IPS-15b (cell line): ENCODE measurements at regions not wholly inside any gene's neighbourhood (a gene's known extent, or its start where the extent isn't known, plus 50 kb on each side); places are given as distances from the start of the nearest gene placed in this dataset.
"Not testable (repeated sequence)": the region's sequence is repeated elsewhere in the genome, so short reads cannot be mapped to it uniquely, and the experiment has no call there.

ENCODE experiments used
- H3K27me3 ChIP-seq: one replicate; pipeline ENCODE4 v1.6.1; 2013; ENCODE audit warnings: low read length; ENCODE audit not compliant: control insufficient read depth, insufficient read depth
- H3K36me3 ChIP-seq: one replicate; pipeline ENCODE4 v1.6.1; 2013; ENCODE audit warnings: low read length; ENCODE audit not compliant: control insufficient read depth, insufficient read depth
- H3K4me1 ChIP-seq: one replicate; pipeline ENCODE4 v1.6.1; 2013; ENCODE audit warnings: mild to moderate bottlenecking, low read length; ENCODE audit not compliant: control insufficient read depth, insufficient read depth
- H3K4me3 ChIP-seq: one replicate; pipeline ENCODE4 v1.5.1; 2013; ENCODE audit warnings: low read depth, low read length
- H3K9ac ChIP-seq: one replicate; pipeline ENCODE4 v1.6.1; 2013; ENCODE audit warnings: low read depth, mild to moderate bottlenecking, low read length
- H3K9me3 ChIP-seq: one replicate; pipeline ENCODE4 v1.6.1; 2013; ENCODE audit warnings: mild to moderate bottlenecking, low read length; ENCODE audit not compliant: control insufficient read depth, insufficient read depth

GRCh38 chr7:68088879-68089278 lies 1092.2 kb downstream of the TYW1 start:
- no peaks in the 10 kb centered on the region for H3K9me3 ChIP-seq
- no peak overlapping the region for H3K9ac ChIP-seq
- H3K27me3 ChIP-seq: no peaks in the 10 kb centered on the region
- no peaks in the 10 kb centered on the region for H3K36me3 ChIP-seq
- H3K4me3 ChIP-seq: no peak overlapping the region
- no peaks in the 10 kb centered on the region for H3K4me1 ChIP-seq

- not testable (repeated sequence) for H3K4me3 ChIP-seq, H3K36me3 ChIP-seq, H3K4me1 ChIP-seq, H3K9ac ChIP-seq, H3K9me3 ChIP-seq, H3K27me3 ChIP-seq
These were observed 1093.6 kb downstream of the TYW1 start for GRCh38 chr7:68090256-68090655.

GRCh38 chr7:68103319-68103718 lies 1106.7 kb downstream of the TYW1 start:
- no peak overlapping the region for H3K9ac ChIP-seq
- H3K4me1 ChIP-seq: no peaks in the 10 kb centered on the region
- H3K9me3 ChIP-seq: no peaks in the 10 kb centered on the region
- H3K36me3 ChIP-seq: no peaks in the 10 kb centered on the region
- no peak overlapping the region for H3K4me3 ChIP-seq
- H3K27me3 ChIP-seq: no peaks in the 10 kb centered on the region

GRCh38 chr7:68107261-68107660 lies 1110.6 kb downstream of the TYW1 start:
- H3K9me3 ChIP-seq: no peaks in the 10 kb centered on the region
- no peaks in the 10 kb centered on the region for H3K4me1 ChIP-seq
- H3K9ac ChIP-seq: no peak overlapping the region
- H3K36me3 ChIP-seq: no peaks in the 10 kb centered on the region
- H3K27me3 ChIP-seq: no peaks in the 10 kb centered on the region
- no peak overlapping the region for H3K4me3 ChIP-seq

- no peak overlapping the region for H3K9ac ChIP-seq
- H3K9me3 ChIP-seq: no peaks in the 10 kb centered on the region
- no peaks in the 10 kb centered on the region for H3K4me1 ChIP-seq
- no peaks in the 10 kb centered on the region for H3K27me3 ChIP-seq
- no peaks in the 10 kb centered on the region for H3K36me3 ChIP-seq
- no peak overlapping the region for H3K4me3 ChIP-seq
These were observed 1111.3 kb downstream of the TYW1 start for GRCh38 chr7:68107968-68108367.

GRCh38 chr7:68109299-68109698 lies 1112.7 kb downstream of the TYW1 start:
- H3K4me3 ChIP-seq: no peak overlapping the region
- no peaks in the 10 kb centered on the region for H3K4me1 ChIP-seq
- no peaks in the 10 kb centered on the region for H3K36me3 ChIP-seq
- H3K27me3 ChIP-seq: no peaks in the 10 kb centered on the region
- H3K9ac ChIP-seq: no peak overlapping the region
- H3K9me3 ChIP-seq: no peaks in the 10 kb centered on the region

- no peaks in the 10 kb centered on the region for H3K4me1 ChIP-seq
- no peak overlapping the region for H3K9ac ChIP-seq
- H3K36me3 ChIP-seq: no peaks in the 10 kb centered on the region
- no peak overlapping the region for H3K4me3 ChIP-seq
- H3K9me3 ChIP-seq: no peaks in the 10 kb centered on the region
- no peaks in the 10 kb centered on the region for H3K27me3 ChIP-seq
These were observed 1122.8 kb downstream of the TYW1 start for GRCh38 chr7:68119411-68119810.

GRCh38 chr7:68121056-68121455 lies 1124.4 kb downstream of the TYW1 start:
- H3K9me3 ChIP-seq: no peaks in the 10 kb centered on the region
- H3K9ac ChIP-seq: no peak overlapping the region
- no peak overlapping the region for H3K4me3 ChIP-seq
- no peaks in the 10 kb centered on the region for H3K4me1 ChIP-seq
- H3K27me3 ChIP-seq: no peaks in the 10 kb centered on the region
- H3K36me3 ChIP-seq: no peaks in the 10 kb centered on the region

GRCh38 chr7:68121655-68122054 lies 1125.0 kb downstream of the TYW1 start:
- H3K36me3 ChIP-seq: no peaks in the 10 kb centered on the region
- H3K4me1 ChIP-seq: no peaks in the 10 kb centered on the region
- H3K9me3 ChIP-seq: no peaks in the 10 kb centered on the region
- no peak overlapping the region for H3K4me3 ChIP-seq
- no peak overlapping the region for H3K9ac ChIP-seq
- no peaks in the 10 kb centered on the region for H3K27me3 ChIP-seq

GRCh38 chr7:68122801-68123200 lies 1126.2 kb downstream of the TYW1 start:
- H3K9ac ChIP-seq: no peak overlapping the region
- no peaks in the 10 kb centered on the region for H3K27me3 ChIP-seq
- H3K36me3 ChIP-seq: no peaks in the 10 kb centered on the region
- no peak overlapping the region for H3K4me3 ChIP-seq
- no peaks in the 10 kb centered on the region for H3K4me1 ChIP-seq
- H3K9me3 ChIP-seq: no peaks in the 10 kb centered on the region

GRCh38 chr7:68125168-68125567 lies 1128.5 kb downstream of the TYW1 start:
- Histone ChIP-seq H3K4me1 (no peaks in the 10 kb centered on the region), H3K9me3 (no peaks in the 10 kb centered on the region), H3K4me3 (no peak overlapping the region), H3K27me3 (no peaks in the 10 kb centered on the region), H3K9ac (no peak overlapping the region), H3K36me3 (no peaks in the 10 kb centered on the region)

GRCh38 chr7:68133045-68133444 lies 1136.4 kb downstream of the TYW1 start:
- H3K9ac ChIP-seq: no peak overlapping the region
- no peaks in the 10 kb centered on the region for H3K27me3 ChIP-seq
- H3K4me3 ChIP-seq: no peak overlapping the region
- no peaks in the 10 kb centered on the region for H3K4me1 ChIP-seq
- no peaks in the 10 kb centered on the region for H3K9me3 ChIP-seq
- H3K36me3 ChIP-seq: no peaks in the 10 kb centered on the region

- no peaks in the 10 kb centered on the region for H3K36me3 ChIP-seq
- no peaks in the 10 kb centered on the region for H3K9me3 ChIP-seq
- no peak overlapping the region for H3K4me3 ChIP-seq
- no peaks in the 10 kb centered on the region for H3K27me3 ChIP-seq
- no peak overlapping the region for H3K9ac ChIP-seq
- H3K4me1 ChIP-seq: no peaks in the 10 kb centered on the region
These were observed 1146.7 kb downstream of the TYW1 start for GRCh38 chr7:68143345-68143744.
